GM12878 (cell line): ENCODE measurements at regions not wholly inside any gene's neighbourhood (a gene's known extent, or its start where the extent isn't known, plus 50 kb on each side); places are given as distances from the start of the nearest gene placed in this dataset.

Experiments used
- ATAC-seq: fragments of 200-7000 bp; cut with Tn5 transposase; 3 replicates; pipeline ENCODE4 v1.9.1; 2020; ENCODE audit warnings: mild to moderate bottlenecking, moderate library complexity
- BruUV-seq: library from RNA; stranded (reverse); fragments of 400-500 nt; replicated peaks from 2 replicates; lab custom pipeline; 2021; lab: Mats Ljungman, UMichigan
- CTCF ChIA-PET: fragments of 300-600 bp; sonication (Branson Sonifier 250); formaldehyde crosslinking; extraction: SDS; loops from one replicate; lab custom pipeline; 2021; ENCODE audit warnings: inconsistent platforms; lab: Yijun Ruan, JAX
- POLR2A ChIA-PET: fragments of 350-600 bp; formaldehyde crosslinking; extraction: SDS; loops from one replicate; lab custom pipeline; 2021; ENCODE audit warnings: inconsistent platforms; lab: Charles Lee
- RAD21 ChIA-PET: fragments of 300-600 bp; sonication (Branson Sonifier 250); formaldehyde crosslinking; loops from one replicate; lab custom pipeline; 2023; ENCODE audit warnings: antibody characterized with exemption; ENCODE audit not compliant: unreplicated experiment; lab: Charles Lee
- SMC1A ChIA-PET: fragments of 300-600 bp; sonication (Branson Sonifier 250); formaldehyde crosslinking; loops from one replicate; lab custom pipeline; 2023; ENCODE audit not compliant: unreplicated experiment, uncharacterized antibody; lab: Charles Lee
- DNase-seq: peaks from one replicate; pipeline ENCODE4 v3.0.0-alpha.2; 2011; ENCODE audit warnings: low read depth, low spot score
- FAIRE-seq: peaks from 3 replicates; lab custom pipeline; 2011; peaks lifted over from hg19 to GRCh38; lab: Jason Lieb, UNC
- H2AFZ ChIP-seq: 2 replicates; pipeline ENCODE4 v1.6.0; 2011; ENCODE audit warnings: low read depth, low read length, control low read depth; ENCODE audit not compliant: control insufficient read depth
- H3K27ac ChIP-seq: 2 replicates; pipeline ENCODE4 v1.5.1; 2011; ENCODE audit warnings: control low read depth; ENCODE audit not compliant: control insufficient read depth, insufficient read depth
- H3K27me3 ChIP-seq, 2 experiments: replicated peaks in 1 of 2; 2 replicates each; pipeline versions ENCODE4 v1.6.0 to v1.6.1; 2011; ENCODE audit warnings: low read length in 1 of 2; ENCODE audit not compliant: control insufficient read depth in 2 of 2, insufficient read depth in 2 of 2
- H3K36me3 ChIP-seq, 2 experiments: 2 replicates each; pipeline ENCODE4 v1.5.1; 2011; ENCODE audit warnings: low read length in 1 of 2; ENCODE audit not compliant: control insufficient read depth in 2 of 2, insufficient read depth in 2 of 2
- H3K4me1 ChIP-seq: 2 replicates; pipeline ENCODE4 v1.6.1; 2011; ENCODE audit warnings: mild to moderate bottlenecking, low read length, moderate library complexity, mixed read lengths; ENCODE audit not compliant: control insufficient read depth, insufficient read depth
- H3K4me2 ChIP-seq: 2 replicates; pipeline ENCODE4 v1.6.0; 2011; ENCODE audit warnings: control low read depth; ENCODE audit not compliant: control insufficient read depth, insufficient read depth
- H3K4me3 ChIP-seq: fragments of 200-600 bp; sonication (generic); 2 replicates; pipeline ENCODE4 v1.5.1; 2016
- H3K79me2 ChIP-seq: 2 replicates; pipeline ENCODE4 v1.6.0; 2011; ENCODE audit warnings: low read length; ENCODE audit not compliant: control insufficient read depth, insufficient read depth
- H3K9ac ChIP-seq: 2 replicates; pipeline ENCODE4 v1.8.0; 2011; ENCODE audit warnings: low read length, control low read depth, mixed read lengths; ENCODE audit not compliant: control insufficient read depth, insufficient read depth
- H3K9me3 ChIP-seq: replicated peaks from 3 replicates; pipeline ENCODE4 v1.5.1; 2011; ENCODE audit warnings: mild to moderate bottlenecking, low read length; ENCODE audit not compliant: control insufficient read depth, insufficient read depth
- H4K20me1 ChIP-seq: 2 replicates; pipeline ENCODE4 v1.6.0; 2011; ENCODE audit not compliant: control insufficient read depth, insufficient read depth
- BCLAF1 ChIP-seq: fragments of 450-650 bp; IDR thresholded peaks from 2 replicates; pipeline ENCODE4 v1.6.1; 2017; ENCODE audit warnings: antibody characterized with exemption, mild to moderate bottlenecking, moderate library complexity
- BHLHE40 ChIP-seq, 2 experiments: fragments of 450-650 bp in 1 of 2; IDR thresholded peaks; 2 replicates each; pipeline ENCODE4 v1.6.1; 2011 to 2017; ENCODE audit warnings: low read depth in 2 of 2, borderline replicate concordance in 1 of 2, improper control_type of control experiment in 1 of 2, low read length in 1 of 2, mild to moderate bottlenecking in 1 of 2
- E2F8 ChIP-seq: fragments of 450-650 bp; IDR thresholded peaks from 2 replicates; pipeline ENCODE4 v1.6.1; 2018; ENCODE audit warnings: mild to moderate bottlenecking, low read depth, moderate library complexity; ENCODE audit not compliant: partially characterized antibody
- EED ChIP-seq: sonication (generic); IDR thresholded peaks from 2 replicates; pipeline ENCODE4 v1.6.1; 2016; ENCODE audit warnings: antibody characterized with exemption, low read depth
- FOS ChIP-seq: IDR thresholded peaks from 3 replicates; pipeline ENCODE4 v1.6.1; 2011; ENCODE audit warnings: borderline replicate concordance; ENCODE audit not compliant: insufficient read length; ENCODE audit errors: extremely low read depth
- FOXM1 ChIP-seq: IDR thresholded peaks from 2 replicates; pipeline ENCODE4 v1.6.1; 2012; ENCODE audit warnings: low read depth, mild to moderate bottlenecking, inconsistent platforms, low read length, moderate library complexity
- IKZF2 ChIP-seq, 2 experiments: fragments of 450-650 bp; IDR thresholded peaks; 2 replicates each; pipeline ENCODE4 v1.6.1; 2017; ENCODE audit warnings: mild to moderate bottlenecking in 2 of 2, moderate library complexity in 2 of 2
- RB1 ChIP-seq: fragments of 450-650 bp; formaldehyde crosslinking; IDR thresholded peaks from 2 replicates; pipeline ENCODE4 v1.6.1; 2017; ENCODE audit warnings: mild to moderate bottlenecking, borderline replicate concordance
- SRF ChIP-seq, 2 experiments: IDR thresholded peaks; 2 replicates each; pipeline ENCODE4 v1.6.1; 2011; ENCODE audit warnings: low read depth in 2 of 2, low read length in 2 of 2, mild to moderate bottlenecking in 1 of 2, moderate library complexity in 1 of 2
- TCF12 ChIP-seq: IDR thresholded peaks from 2 replicates; pipeline ENCODE4 v1.6.1; 2011; ENCODE audit warnings: low read depth, mild to moderate bottlenecking, low read length
- YY1 ChIP-seq: IDR thresholded peaks from 2 replicates; pipeline ENCODE4 v1.6.1; 2011; ENCODE audit warnings: low read depth, mild to moderate bottlenecking, low read length
- ZNF687 ChIP-seq: fragments of 450-650 bp; IDR thresholded peaks from 2 replicates; pipeline ENCODE4 v1.6.1; 2017; ENCODE audit warnings: mild to moderate bottlenecking, moderate library complexity
- WGBS: methylation state at CpG from one replicate; pipeline ENCODE4 v1.1.6; 2016; ENCODE audit warnings: low lambda C conversion rate; ENCODE audit not compliant: insufficient replicate concordance, insufficient coverage; ENCODE audit errors: missing lambda C conversion rate; 5-methylcytosine and 5-hydroxymethylcytosine counted together
- in situ Hi-C: fragments of 300-500 bp; cut with MboI; formaldehyde crosslinking; loops from 9 replicates; pipeline ENCODE4 v1.14.3; 2018; ENCODE audit warnings: mixed read lengths
- intact Hi-C: fragments of 100-400 bp; cut with micrococcal nuclease; formaldehyde crosslinking; loops from one replicate; pipeline ENCODE4 v1.14.2; 2022; ENCODE audit not compliant: unreplicated experiment

GRCh38 chr16:50994995-50995394 lies 156.1 kb downstream of the SALL1 start:
- CTCF ChIA-PET: no interaction called here
- DNase-seq (no peak), ATAC-seq (no peak), FAIRE-seq (no peak)
- Histone ChIP-seq H3K4me1 (no peaks in the 10 kb centered on the region), H3K79me2 (no peaks in the 10 kb centered on the region), H3K27ac (no peak overlapping the region), H3K4me3 (no peak overlapping the region), H3K4me2 (no peak overlapping the region), H3K36me3 (no peaks in the 10 kb centered on the region), H3K9ac (no peak overlapping the region), H3K9me3 (no peaks in the 10 kb centered on the region), H4K20me1 (no peaks in the 10 kb centered on the region), H2AFZ (no peak overlapping the region), H3K27me3 (no peaks in the 10 kb centered on the region; a peak in 2 of 4 replicates)
- in situ Hi-C loops: no loop called here
- SMC1A ChIA-PET: no interaction called here
- RAD21 ChIA-PET: no interaction called here
- no TSS peak for BruUV-seq
- TF ChIP-seq IKZF2 (IDR thresholded peaks at IDR 0.05) (no peak), YY1 (no peak), FOXM1 (no peak), TCF12 (no peak), ZNF687 (no peak), E2F8 (no peak), FOS (no peak), EED (no peak), BCLAF1 (no peak), RB1 (no peak), SRF (IDR thresholded peaks at IDR 0.05; ENCODE audit: low read depth in 2 of 2, low read length in 2 of 2) (no peak), BHLHE40 (IDR thresholded peaks at IDR 0.05; ENCODE audit: borderline replicate concordance in 1 of 2, low read depth in 2 of 2, low read length in 1 of 2) (no peak)
- intact Hi-C loops: no loop called here
- 18% methylated on average over 8 of the region's 8 CpGs for WGBS
- POLR2A ChIA-PET: no interaction called here
